Activated T-cell treated with anti-CD3 and anti-CD28 coated beads for 1 hour (primary cell): ENCODE measurements at regions not wholly inside any gene's neighbourhood (a gene's known extent, or its start where the extent isn't known, plus 50 kb on each side); places are given as distances from the start of the nearest gene placed in this dataset.
"Not testable (repeated sequence)": the region's sequence is repeated elsewhere in the genome, so short reads cannot be mapped to it uniquely, and the experiment has no call there.

Experiments used
- DNase-seq: peaks from one replicate; pipeline ENCODE4 v3.0.0-alpha.2; 2020; ENCODE audit warnings: low read depth

DNA sequence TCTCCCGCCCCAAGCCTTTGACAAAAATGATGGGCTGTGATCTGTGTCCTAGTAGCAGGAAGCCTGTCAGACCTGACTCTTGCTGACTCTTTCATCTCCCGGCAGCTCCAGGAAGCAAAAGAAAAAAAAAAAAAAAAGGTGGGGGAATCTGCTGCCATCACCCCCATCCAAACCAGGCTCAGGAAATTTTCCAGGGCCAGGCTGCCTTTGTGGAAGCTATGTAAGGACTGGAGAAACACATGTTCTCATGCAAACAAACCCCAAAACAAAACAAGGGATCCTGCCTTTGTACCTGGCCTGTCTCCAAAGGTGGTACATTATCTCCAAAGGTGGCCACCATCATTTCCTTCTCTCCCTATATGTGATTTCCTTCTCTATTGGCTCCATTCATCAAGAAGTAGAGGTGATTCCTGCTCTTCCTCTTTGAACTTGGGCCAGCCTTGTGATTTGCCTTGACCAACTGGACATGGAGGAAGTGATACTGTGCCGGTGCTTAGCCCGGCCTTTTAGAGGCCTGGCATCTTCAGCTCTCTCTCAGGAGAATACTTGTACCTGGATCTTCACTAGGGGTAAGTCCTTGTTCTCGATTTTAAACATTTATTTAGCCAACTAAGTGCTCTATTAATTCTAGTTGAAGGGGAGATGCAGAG lies 192.2 kb upstream of the SVIL start:
- no peak for DNase-seq

DNA sequence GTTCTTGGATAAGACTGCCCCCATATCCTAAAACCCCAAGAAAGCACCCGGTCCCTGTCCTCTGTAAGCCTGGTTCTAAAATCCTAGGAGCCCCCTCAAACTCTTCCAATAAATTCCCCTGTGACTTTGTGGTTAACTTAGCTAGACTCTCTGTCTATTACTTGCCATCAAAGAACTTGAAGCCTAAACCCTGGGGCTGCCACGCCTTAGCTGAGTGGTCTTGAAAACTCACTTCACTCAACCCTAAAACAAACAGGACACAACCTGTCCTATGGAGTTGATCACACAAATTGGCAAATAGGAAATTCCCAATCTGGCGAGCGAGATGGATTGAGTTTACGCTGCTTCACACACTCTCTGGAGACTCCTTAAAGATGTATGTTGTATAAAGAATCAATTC lies 191.4 kb upstream of the SVIL start:
- DNase-seq: no peak

DNA sequence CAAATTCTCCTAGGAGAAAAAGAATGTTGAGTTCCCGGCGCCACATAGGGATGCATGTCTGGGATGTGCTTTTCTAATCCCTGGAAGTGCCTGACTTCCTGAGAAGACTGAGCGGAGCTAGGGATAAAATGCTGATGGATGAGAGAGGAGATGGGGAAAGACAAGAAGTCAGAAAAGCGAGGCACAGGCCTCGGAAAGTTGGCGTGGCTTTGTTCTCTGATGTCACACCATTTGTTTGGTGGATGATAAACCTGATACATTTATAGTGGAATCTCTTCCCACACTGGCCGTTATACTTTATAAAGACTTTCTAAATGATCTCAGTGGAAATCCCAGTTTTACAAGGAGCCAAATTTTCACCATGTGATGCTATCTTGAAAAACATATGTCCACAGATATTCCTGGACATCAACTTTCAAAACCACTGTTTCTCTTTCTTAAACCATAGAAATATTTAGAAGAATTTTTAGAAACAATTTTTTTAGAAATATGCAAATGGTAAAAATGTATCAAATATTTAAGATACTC lies 188.8 kb upstream of the SVIL start:
- no peak for DNase-seq

DNA sequence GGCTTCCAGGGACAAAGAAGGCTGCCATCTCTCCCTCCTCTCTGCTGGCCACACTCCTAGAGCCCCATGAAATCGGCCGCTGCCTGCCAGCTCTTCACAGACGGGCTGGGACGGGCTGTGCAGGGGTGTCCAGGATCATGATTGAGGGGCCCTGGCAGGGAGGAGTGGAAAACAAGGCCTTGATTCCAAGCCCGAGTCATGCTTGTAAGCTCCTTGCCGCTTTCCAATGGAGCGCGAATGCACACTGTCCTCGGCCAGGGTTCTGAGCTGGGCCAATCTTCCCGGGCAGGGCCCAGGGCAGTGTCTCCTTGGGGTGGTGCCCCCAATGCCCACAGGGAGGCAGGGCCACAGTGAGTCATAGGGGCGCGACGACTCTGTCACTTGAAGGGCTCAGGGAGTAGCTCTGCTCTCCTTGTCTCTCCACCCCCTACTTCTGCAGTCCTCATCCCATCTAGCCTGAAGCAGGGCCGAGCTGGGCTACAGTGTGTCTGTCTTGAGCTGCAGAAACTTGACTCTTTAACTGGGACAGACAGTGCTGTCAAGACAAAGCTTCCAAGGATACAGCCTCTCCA lies 186.2 kb upstream of the SVIL start:
- DNase-seq: no peak

DNA sequence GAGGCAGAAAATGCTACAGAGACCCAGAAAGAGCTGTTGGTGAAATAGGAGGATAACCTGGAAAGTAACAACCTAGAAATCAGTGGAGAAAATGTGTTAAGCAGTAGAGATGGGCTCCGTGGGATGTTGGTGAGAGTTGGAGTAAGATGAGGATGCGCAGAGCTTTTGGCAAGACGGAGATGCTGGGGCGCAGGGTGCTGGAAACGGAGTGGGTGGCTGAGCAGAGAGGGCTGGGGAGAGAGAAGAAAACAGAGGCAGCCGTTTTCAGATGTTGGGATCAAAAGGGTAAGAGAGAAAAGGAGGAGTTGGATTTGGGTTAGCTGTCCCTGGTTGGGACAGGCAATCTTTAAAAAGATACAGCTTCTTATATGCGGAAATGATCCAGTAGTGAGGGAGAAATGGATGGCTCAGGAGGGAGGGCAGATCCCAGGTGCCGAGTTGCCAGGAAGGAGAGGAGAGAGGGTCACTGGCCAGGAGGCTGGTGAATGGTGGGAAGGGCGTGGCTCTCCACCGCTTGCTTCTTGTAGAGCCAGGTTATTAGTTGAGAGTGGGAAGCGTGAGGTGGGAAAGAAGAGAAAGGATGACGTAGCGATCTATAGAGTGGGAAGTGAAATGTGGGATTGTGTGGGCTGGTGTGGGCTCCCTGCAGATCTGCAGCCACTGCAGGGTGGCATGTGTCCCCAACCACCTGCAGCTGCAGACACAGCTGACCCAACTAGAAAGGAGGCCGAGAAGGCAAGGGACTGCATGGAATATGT lies 182.2 kb upstream of the SVIL start:
- no peak for DNase-seq

DNA sequence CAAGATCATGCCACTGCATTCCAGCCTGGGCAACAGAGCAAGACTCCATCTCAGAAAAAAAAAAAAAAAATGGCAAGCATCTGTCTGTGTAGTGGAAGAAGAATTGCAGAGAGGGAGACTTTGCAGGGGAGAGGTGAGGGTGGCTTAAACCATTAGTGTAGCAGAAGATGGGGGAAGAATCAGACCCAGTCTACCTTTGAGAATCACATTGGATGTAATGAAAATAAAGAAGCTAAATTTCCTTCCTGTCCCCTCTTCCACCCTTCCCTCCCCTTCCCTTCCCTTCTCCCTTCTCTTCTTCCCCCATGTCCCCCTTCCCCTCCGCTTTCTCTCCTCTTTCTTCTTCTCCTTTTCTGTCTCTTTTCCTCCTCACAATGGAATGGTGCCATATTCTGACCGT lies 180.8 kb upstream of the SVIL start:
- no peak for DNase-seq

DNA sequence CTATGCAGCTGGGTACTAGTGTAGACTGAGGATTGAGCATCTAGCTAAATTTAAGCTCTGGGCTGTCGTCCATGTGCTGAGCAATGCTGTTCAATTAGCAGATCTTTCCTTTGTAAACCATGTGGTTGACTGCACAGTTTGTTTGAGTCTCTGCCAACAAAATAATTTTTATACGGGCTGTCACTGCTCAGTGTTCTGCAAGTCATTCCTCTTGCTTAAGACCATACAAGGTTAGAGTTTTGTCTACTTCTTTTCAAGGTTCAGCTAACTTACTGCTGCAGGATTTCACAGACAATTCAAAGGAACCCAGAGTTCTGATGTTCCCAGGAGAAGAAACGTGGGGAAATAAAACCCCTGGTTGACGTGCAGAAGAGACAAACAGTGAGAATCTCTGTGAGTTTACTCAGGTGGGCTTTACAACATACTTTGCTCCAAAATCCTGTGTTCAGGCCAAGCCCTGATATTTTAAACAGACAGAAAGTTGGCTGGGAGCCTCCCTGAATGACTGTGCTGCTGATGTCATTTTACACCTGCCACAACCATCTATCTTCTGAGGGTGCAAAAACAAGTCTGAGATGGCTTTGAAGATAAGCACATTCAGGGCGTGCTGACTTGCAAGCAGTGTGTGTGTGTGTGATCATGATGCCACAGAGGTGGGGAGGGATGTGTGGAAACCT lies 177.1 kb upstream of the SVIL start:
- no peak for DNase-seq

DNA sequence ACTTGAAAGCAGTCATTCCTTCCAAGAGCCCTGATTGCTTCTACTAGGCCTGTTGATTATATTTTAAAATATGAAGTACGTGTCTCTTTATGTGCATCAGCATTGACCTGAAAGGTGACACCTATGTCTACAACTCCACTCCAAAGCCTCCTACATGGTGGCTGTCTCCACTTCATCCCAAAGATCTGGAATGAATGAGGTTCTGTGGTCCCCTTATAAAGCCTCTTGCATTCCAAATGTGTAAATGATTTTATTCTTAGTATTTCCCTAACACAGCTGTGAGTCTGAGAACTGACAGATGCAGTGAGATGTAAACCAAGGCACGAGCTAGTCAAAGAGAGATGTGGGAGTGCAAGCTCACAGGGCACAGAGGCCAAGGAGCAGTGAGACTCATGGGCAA lies 176.0 kb upstream of the SVIL start:
- no peak for DNase-seq

DNA sequence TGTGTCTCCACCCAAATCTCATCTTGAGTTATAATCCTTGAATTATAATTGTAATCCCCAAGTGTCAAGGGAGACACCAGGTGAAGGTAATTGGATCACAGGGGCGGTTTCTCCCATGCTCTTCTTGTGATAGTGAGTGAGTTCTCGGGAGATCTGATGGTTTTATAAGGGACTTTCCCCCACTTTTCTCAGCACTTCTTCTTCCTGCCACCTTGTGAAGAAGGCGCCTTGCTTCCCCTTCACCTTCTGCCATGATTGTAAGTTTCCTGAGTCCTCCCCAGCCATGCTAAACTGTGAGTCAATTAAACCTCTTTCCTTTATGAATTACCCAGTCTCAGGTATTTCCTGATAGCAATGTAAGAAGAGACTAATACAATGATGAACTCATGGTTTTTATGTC lies 175.5 kb upstream of the SVIL start:
- not testable (repeated sequence) for DNase-seq

DNA sequence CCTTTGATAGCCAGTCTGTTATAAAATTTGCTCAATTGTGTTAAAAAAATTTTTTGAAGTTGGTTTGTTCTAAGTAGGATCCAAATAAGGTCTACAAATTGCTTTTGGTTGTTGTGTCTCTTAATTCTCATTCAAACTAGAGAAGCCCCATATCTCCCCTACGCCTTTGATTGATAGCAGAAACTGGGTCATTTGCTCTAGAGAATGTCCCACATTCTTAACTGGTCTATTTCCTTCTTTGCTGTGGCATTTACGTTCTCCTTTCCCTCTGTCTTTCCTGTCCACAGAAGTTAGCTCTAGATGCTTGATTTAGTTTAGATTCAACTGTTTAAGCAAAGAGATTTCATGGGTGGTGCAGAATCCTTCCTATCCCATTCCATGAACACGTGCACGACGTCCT lies 174.6 kb upstream of the SVIL start:
- DNase-seq: no peak

DNA sequence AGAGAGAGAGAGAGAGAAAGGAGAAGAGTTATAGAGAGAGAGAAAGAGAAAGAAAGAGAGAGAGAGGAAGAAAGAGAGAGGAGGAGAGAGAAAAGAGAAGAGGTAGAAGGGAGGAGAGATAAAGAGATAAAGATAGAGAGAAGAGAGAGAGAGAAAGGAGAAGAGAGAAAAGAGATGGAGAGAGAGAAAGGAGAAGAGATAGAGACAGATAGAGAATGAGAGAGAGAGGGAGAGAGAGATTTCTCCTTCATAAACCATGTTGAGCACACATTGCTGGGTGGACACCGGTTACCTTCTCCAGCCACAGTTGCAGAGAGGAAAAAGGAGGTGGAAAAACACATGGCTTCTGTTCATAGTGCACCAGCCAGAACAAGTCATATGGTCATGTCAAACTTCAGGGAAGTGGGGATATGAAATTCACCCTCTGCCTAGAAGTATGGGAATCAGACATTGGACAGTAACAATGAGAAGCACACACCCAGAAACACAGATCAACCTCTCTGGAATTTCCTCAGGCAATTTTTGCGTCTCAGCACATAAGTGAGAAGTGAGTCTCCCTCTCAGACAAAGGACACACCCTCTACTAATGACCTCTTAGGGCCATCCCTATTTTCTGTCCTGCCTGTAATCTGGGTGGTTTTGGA lies 172.5 kb upstream of the SVIL start:
- no peak for DNase-seq

DNA sequence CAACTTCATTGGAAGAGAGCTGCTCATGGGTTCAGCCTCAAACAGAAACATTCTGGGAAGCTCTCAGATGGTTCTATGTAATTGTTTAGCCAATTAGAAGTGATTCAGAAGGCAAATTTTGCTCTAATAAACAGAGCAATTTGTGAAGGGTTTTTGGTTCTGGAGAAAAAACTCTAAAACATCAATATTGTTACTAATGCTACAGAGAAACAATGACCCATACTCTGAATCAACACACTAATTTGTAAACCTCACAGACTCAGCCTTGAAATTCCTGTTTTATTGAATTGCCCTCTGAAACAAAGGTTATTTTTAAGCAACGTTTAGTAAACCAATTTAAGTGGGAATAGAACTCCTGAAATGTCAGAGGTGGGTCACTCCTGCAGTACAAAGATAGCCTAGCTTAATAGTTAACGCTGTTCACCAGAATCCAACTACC lies 171.6 kb upstream of the SVIL start:
- DNase-seq: no peak

DNA sequence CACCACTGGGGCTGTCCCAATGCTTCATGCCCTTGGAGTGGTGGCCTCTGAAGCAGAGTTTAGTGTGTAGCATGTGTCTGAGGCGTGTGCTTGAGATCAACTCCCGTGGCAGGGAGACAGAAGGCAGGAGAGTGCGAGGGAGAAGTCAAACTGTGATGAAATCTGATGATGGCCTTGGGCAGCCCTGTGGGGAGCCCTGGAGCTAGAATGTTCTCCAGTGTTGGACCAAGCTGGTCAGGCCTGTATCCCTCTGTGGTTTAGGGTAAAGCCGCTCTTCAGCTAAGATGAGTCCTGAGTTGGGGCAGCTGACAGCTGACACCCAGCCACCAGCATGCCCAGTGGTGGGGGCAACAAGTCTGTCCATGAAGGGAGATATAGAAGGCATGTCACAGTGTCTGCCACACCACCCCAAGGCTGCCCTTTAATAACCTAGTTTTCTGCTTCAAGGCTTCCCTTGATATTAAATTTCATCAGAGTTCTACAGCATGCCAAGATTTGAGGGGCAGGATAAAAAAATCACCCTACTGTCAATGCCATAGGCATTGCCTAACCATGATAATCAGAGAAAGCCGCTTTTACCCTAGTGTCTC lies 170.5 kb upstream of the SVIL start:
- DNase-seq: no peak

DNA sequence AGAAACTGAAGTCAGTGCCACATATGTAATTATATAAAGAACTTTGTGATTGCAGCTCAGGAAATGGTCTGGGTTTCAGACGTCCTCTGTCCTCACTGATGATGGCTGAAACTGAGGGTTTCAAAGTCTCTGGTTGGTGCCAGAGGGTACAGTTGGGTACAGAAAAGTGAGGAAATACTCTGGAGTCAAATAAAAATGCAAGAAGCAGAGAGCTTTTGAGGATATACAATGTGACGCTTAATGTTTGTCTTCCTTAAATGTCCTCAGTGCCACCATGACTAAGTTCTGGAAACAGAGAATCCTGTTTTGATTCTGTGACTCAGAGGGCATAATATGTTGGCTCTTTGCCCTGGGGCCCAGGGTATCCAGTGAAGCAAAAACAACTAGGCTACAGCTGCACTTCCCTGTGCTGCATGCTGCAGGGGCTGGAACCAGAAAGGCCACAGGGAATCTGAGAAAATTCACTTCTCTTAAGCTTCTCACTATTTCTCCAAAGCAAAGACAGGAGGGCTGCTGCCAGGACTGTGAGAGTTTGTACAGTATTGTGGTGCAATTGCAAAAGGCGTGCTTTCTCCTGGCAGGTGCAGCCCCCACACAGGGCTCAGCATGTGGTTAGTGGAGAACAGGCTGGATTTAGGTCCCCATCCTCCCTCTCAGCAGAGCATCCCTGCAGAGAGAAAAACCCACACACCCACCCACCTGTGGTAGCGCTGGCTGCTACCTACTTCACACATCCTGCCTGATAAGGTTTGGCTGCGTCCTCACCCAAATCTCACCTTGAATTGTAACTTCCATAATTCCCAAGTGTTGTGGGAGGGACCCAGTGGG lies 169.5 kb upstream of the SVIL start:
- no peak for DNase-seq

DNA sequence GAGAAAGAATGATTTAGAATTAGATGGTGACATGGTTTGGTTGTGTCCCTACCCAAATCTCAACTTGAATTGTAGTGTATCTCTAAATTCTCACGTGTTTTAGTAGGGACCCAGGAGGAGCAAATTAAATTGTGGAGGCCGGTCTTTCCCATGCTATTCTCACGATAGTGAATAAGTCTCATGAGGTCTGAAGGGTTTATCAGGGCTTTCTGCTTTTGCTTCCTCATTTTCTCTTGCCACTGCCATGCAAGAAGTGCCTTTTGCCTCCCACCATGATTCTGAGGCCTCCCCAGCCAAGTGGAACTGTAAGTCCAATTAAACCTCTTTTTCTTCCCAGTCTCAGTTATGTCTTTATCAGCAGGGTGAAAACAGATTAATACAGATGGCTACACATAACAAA lies 167.4 kb upstream of the SVIL start:
- DNase-seq: no peak

DNA sequence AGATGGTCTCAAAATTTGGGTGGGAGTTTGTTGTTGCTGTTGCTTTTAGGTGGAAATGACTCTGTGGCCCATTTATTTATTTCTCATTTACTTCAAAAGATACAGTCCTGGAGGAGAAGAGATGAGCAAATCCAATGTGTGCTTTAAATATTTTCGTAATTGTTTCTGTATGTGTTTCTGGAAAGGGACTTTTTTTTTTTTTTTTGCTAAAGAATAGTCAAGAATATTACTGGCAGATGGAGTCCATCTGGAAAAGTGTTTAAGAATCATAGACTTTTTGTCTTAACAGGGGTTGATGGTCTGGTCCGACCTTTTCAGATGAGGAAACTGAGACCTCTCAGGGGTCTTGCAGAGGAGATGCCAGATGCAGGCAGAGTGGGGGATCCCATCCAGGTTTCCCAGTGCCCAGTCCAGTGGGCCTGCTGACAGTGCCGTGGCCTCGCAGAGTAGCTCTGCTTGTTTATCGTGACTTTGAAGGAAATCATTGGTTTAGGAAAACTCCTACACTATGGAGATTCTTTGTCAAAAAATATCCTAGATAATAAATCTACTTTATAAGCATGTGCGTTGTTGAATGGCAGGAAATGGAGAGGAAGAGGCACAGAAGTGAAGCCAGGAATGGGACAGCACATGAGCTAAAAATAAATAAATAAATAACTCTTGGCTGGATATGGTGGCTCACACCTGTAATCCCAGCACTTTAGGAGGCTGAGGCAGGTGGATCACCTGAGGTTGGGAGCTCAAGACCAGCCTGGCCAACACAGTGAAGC lies 164.3 kb upstream of the SVIL start:
- DNase-seq: no peak

DNA sequence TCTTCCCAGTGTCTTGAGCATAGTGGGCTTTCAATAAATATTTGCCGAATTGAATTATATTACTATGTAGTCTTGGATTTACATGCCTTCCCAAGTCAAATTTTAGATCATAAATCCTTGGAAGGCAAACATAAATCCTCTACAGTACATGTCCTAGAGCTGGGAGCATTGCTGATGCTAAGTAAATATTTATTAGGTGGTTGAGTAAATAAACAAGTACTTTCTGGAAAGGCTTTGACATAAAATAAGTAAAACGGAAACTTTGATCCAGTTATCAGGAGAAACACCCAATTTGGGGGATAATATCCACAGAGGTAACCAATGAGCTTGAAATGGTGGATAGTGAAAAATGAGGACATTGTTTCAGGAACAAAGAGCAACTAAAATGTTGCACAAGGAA lies 162.8 kb upstream of the SVIL start:
- DNase-seq: no peak

DNA sequence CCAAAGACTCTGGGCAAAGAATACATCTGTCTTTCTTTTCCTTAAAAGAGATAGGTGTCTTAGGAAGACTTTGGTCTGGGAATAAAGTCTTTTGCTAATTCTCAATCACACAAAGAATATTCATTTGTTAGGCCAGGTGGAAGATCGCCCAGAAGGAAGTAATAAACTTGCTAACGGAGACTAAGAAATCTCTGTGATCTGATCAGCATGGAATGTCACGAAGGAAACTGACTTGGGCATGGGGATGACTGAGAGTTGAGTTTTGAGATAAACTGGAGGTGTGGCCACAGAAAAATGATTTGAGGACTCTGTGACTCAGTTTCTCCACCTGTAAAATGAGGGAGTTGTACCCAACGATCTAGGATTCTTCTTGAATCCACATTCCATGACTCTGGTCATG lies 161.1 kb upstream of the SVIL start:
- DNase-seq: no peak

DNA sequence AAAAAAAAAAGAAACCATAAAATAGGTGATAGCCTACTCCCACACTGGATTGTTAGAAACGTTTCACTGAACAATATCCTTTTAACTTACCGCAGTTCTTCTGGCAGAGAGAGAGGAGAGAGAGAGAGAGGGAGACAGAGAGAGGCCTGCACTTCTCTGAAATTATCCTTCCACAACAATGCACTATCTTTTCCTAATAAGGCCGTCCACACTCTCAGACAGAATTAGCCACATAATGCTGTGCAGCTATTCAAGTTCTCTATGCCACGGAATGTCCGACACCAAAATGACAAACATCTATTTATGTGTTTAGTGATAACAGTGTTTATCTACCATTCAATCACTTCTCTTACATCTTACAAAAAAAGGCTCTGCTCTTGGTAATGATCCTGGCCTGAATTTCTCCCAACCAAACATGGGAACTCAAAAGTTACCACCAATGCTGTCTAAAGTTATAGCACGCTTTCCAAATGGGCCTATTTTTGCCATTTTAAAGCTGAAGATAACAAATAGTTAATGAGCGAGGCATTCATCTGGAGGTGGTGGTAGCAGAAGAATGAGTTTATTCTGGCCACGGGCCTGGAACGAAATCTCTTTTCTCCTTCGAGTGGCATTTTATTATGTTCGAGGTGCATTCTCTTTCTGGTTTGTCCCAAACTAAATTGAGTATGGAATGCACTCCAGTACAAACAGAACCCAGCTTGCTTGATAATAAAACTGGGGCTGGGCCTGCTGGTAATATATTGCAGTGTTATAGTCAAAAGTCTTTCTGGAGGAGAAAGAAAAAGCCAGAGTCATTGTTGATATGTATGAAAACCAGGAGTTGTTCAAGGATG lies 160.2 kb upstream of the SVIL start:
- DNase-seq: no peak
